ENCODE measurements at regions not wholly inside any gene's neighbourhood (a gene's known extent, or its start where the extent isn't known, plus 50 kb on each side); places are given as distances from the start of the nearest gene placed in this dataset.
"Not testable (repeated sequence)": the region's sequence is repeated elsewhere in the genome, so short reads cannot be mapped to it uniquely, and the experiment has no call there.

DNA sequence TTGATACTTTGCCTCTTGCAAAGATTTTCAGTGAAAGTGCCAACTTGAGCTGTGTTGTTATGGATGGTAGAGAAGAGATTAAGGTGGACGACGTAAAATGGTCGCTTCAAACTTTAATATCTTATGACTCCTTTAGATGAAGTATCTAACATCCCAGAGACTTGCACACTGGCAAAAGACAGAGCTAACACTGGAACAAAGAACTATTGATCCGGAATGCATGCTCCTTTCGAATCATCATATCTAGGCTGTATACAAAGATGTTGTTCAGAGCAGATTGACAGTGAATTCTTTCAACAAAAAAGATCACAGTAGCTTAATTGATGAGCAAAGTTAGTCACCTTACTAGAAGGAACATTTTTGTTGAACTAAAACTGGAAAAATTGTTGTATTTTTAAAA lies 592.7 kb downstream of the NXPH1 start:
- intact Hi-C loops (cut with DNase I): no loop called here
- no peak for DNase-seq (ENCODE audit: missing footprints)
- no peak for ATAC-seq

GRCh38 chr7:9028012-9028411 lies 594.6 kb downstream of the NXPH1 start:
- no peak for ATAC-seq
- intact Hi-C loops (cut with DNase I): no loop called here
- DNase-seq (ENCODE audit: missing footprints): no peak

DNA sequence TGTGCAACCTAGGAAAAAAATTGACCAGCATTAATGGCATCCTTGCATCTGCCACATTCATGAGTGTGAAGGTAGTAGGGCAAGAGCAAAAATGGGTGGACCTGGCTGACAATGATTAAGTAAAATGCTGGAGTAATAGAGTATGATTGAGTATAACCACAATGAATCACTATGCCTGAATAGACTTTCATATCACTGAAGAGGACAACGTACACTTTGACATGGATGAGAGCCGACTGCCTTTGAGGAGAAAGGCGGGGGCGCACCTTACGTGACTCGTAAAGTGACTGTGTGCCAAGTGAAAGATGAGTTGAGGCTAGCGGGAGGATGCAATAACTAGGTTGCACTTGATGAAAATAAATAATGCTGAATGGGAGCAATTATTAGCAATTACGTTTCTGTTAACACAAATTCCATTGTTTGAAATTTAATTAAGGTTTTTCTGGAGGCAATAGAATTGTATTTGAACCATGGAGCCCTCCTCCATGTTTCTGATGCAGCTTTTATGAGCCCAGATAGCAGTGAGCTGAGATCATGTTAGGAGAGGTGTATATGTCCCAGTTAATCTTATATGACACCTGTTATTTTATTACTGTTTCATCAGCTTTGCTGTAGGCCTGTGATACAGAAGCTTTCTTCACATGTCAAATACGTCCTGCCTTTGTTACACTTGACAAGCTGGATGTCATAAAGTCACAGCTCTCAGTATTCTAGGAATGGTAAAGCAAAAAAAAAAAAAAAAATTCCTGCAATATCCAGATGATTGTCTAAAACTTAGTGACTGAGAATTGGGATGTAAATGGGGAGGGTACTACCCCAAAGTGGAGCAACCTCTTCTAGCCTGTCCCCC lies 596.5 kb downstream of the NXPH1 start:
- no peak for ATAC-seq
- DNase-seq (ENCODE audit: missing footprints): no peak
- intact Hi-C loops (cut with DNase I): no loop called here

DNA sequence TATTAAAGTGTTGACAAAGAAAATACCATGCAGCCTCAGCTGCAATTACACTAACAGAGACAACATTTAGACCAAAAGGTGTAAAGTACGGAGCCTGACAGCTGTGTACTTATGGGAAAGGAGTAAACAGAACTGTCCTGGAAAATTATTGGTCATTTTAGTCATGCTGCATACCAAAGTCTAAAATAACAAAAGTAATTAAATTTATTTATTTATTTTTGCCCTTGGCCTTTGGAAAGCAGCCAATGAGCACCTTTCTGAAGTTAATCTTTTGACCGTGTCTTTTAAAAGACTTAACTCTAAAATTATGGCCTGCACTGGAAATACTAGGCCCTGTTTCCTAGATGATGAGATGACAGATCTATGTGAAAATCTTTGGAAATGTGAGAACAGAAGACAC lies 597.6 kb downstream of the NXPH1 start:
- DNase-seq (ENCODE audit: missing footprints) (no peak), ATAC-seq (no peak)
- intact Hi-C loops (cut with DNase I): no loop called here

- intact Hi-C loops (cut with DNase I): no loop called here
- DNase-seq (ENCODE audit: missing footprints) (no peak), ATAC-seq (no peak)
Measured at GRCh38 chr7:9031386-9031785, 598.0 kb downstream of the NXPH1 start.

DNA sequence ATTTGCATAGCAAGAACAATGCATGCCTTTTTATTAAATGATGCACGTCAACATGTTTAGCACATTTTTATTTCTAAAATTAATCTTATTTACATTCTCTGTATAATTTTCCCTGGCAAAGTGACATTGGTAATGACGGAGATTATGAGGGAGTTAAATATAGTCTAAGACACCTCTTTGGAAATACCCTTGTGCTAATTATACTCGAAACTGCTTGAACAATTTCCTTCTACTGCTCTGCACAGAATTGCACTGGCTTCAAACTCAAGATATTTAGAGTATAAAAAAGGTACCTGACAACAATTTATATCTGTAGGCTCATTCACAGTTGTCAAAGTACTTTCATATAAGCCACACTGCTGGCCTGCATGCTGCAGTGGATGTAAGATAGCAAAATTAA lies 602.7 kb downstream of the NXPH1 start:
- ATAC-seq: no peak
- intact Hi-C loops (cut with DNase I): no loop called here

DNA sequence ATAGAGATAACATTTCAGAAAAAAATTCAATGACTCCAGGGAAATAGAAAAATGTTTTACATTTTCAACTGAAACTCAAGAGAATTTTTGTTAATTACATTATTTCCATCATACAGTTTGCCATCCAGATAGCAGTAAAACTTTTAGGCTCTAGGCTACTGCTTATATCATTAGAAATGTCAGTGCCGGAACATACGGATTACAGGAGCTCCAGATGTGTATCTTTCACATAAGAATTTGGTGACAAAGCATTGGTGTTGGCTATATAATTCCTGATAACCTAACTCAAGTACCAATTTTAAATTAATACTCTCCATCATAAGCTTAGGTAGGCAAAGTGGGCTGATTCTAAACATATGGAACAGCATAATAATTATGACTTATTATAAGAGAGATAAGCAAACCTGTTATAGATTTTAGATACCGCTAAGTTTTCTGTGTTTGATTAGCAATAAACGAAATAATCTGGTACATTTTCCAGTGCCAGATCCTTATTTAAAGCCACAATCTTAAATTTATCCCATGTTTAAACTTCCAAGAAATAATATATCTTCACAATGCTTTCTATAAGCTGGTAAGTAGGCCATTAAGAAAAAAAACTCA lies 637.9 kb downstream of the NXPH1 start:
- ATAC-seq (no peak), DNase-seq (ENCODE audit: missing footprints) (no peak)
- intact Hi-C loops (cut with DNase I): no loop called here

More for the DNA sequence above, 602.7 kb downstream of the NXPH1 start:
- DNase-seq (ENCODE audit: missing footprints): no peak

DNA sequence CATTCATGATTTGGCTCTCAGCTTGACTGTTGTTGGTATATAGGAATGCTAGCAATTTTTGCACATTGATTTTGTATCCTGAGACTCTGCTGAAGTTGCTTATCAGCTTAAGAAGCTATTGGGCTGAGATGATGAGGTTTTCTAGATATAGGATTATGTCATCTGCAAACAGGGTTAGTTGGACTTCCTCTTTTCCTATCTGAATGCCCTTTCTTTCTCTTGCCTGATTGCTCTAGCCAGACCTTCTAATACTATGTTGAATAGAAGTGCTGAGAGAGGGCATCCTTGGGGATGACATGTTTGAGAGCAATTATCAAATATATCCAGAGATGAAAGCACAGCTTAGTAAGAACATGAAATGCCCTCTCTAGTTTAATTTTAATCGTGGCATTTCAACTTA lies 642.4 kb downstream of the NXPH1 start:
- DNase-seq (ENCODE audit: missing footprints); intact Hi-C loops (cut with DNase I); ATAC-seq: not testable (repeated sequence)

- ATAC-seq (no peak), DNase-seq (ENCODE audit: missing footprints) (no peak)
- intact Hi-C loops (cut with DNase I): no loop called here
Measured at GRCh38 chr7:9082203-9082602, 648.8 kb downstream of the NXPH1 start.

DNA sequence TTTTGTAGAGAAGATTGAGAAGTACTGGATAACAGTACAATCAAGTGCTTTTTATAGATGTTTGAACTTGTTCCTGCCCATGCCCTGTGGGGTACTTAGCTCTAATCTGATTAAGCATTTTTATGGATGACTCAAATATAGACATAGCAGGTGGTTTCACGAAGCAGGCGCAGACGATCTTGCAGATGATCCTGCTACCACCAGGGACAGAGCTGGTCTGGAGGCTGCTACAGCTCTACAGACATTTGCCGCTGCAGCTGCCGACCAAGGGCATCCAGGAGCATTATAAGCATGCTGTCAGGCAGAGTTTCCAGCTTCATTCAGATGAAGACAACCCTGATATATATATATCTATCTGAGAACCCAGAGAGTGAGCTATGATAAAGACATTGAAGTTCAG lies 650.4 kb downstream of the NXPH1 start:
- intact Hi-C loops (cut with DNase I): no loop called here
- no peak for DNase-seq (ENCODE audit: missing footprints)
- no peak for ATAC-seq

- DNase-seq (ENCODE audit: missing footprints) (no peak), ATAC-seq (no peak)
- intact Hi-C loops (cut with DNase I): no loop called here
Measured at GRCh38 chr7:9091282-9091681, 657.9 kb downstream of the NXPH1 start.

DNA sequence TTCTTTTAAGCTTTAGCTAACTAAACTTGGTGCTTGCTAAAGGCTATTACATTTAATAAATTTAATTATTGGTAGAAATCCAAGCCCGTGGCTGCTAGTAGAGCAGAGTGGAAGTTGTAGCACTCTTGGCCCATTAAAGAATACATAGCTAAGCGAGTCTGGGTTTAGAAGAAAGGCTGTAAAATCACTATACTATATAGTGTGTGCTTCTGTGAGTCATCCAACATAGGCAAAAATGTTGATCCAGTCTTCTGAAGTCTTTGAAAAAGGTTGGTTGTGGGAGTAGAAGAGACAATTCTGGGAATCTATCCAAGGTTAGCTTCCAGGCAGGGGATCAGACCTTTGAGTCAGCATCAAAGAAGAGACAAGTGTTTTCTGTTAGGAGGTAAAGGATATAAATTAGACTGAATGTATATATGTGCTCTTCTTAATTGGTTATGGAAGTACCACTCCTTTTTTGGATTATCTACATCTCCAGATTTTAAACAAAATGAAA lies 664.2 kb downstream of the NXPH1 start:
- intact Hi-C loops (cut with DNase I): no loop called here
- ATAC-seq (no peak), DNase-seq (ENCODE audit: missing footprints) (no peak)

DNA sequence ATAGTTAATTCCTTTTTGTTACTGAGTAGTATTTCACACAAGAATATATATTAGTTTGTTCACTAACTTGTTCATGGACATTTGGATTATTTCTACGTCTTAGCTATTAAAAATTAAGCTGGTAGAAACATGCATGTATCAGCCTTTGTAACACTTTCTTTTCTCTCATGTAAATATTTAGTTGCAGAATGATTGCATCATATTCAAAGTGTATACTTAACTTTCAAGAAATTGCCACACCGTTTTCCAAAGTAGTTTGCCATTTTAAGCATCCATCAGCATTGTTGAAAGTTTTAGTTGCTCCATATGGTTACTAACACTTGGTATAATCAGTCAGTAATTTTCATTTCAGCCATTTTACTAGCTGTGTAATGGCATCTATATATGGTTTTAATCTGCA lies 666.9 kb downstream of the NXPH1 start:
- no peak for DNase-seq (ENCODE audit: missing footprints)
- intact Hi-C loops (cut with DNase I): no loop called here
- no peak for ATAC-seq

DNA sequence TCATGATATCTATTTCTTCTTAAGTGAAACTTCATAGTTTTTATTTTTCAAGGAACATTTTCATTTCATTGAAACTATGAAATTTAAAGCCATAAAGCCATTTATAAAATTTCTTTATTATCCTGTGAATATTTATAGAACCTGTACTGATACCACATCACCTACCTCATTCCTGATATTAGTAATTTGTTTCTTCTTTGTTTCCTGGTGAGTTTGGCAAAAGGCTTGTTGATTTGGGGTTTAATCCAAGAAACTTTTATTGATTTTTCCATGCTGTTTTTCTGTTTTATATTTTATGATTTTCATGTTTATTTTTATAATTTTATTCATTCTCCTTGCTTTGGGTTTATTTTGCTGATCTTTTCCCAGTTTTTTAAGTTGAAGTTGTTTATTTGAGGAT lies 669.4 kb downstream of the NXPH1 start:
- ATAC-seq (no peak), DNase-seq (ENCODE audit: missing footprints) (no peak)
- intact Hi-C loops (cut with DNase I): no loop called here

DNA sequence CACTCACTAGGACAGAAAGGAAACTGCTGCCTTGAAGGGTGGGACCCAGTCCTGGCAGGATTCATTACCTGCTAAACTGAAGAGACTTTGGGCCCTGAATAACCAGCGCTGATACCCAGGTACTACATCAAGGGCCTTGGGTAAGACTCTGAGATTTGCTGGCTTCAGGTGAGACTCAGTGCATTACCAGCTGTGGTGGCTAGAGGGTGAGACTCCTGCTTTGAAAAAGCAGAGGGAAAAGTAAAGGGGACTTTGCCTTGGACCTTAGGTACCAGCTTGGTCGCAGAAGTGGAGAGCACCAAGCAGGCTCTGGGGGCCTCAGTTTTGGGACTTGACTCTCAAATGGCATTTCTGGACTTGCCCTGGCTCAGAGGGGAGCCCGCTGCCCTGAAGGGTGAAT lies 673.3 kb downstream of the NXPH1 start:
- intact Hi-C loops (cut with DNase I): no loop called here
- DNase-seq (ENCODE audit: missing footprints) (no peak), ATAC-seq (no peak)

- ATAC-seq: no peak
- intact Hi-C loops (cut with DNase I): no loop called here
- no peak for DNase-seq (ENCODE audit: missing footprints)
Measured at GRCh38 chr7:9120331-9120730, 686.9 kb downstream of the NXPH1 start.

DNA sequence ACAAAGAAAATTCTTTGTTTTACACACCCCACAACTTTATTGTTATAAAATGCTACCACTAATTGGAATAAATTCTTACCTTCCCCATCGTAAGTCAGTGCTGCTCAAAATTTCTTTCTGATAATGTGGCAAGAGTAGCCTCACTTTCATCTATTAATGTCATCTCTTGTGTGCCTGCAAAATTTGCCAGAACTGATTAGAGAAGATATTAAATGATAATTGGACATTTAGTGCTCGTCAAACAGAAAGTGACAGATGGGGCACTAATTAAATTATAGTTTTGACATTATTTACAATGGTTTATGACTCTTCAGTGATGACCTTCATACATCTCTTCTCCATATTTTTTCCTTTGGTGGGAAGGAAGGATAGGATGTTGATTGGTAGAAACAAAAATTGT lies 690.9 kb downstream of the NXPH1 start:
- no peak for DNase-seq (ENCODE audit: missing footprints)
- ATAC-seq: no peak
- intact Hi-C loops (cut with DNase I): no loop called here

- no peak for DNase-seq (ENCODE audit: missing footprints)
- intact Hi-C loops (cut with DNase I): no loop called here
- ATAC-seq: no peak
Measured at GRCh38 chr7:9125246-9125645, 691.8 kb downstream of the NXPH1 start.

GRCh38 chr7:9127901-9128300 lies 694.5 kb downstream of the NXPH1 start:
- ATAC-seq (no peak), DNase-seq (ENCODE audit: missing footprints) (no peak)
- intact Hi-C loops (cut with DNase I): no loop called here

DNA sequence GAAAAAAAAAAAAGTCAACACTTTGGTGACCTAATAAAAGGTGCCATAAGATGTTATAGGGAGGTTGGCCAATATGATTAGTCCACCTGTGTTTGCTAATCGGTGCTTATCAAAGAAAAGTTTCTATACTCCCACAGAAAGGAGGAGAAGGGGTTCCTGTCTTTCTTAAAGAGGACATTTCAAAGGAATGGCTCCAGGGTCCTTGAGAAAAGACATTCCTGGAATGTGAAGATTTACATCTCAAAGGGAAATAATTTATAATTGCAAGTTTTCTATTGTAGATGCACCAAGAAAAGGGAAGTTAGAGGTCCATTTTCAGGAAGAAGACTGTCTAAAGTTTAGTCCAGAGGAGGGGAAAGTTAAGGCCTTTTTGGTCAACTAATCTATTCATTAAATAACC lies 715.3 kb downstream of the NXPH1 start:
- ATAC-seq: no peak
- intact Hi-C loops (cut with DNase I): no loop called here
- DNase-seq (ENCODE audit: missing footprints): no peak
